Activated T-cell treated with anti-CD3 and anti-CD28 coated beads, Interleukin-2, amount 50 U/mL, for 4 hours (primary cell): ENCODE measurements at regions not wholly inside any gene's neighbourhood (a gene's known extent, or its start where the extent isn't known, plus 50 kb on each side); places are given as distances from the start of the nearest gene placed in this dataset.
A peak's percentile ranks its signal among the peaks of the same experiment; 100 is the strongest.
"Not testable (repeated sequence)": the region's sequence is repeated elsewhere in the genome, so short reads cannot be mapped to it uniquely, and the experiment has no call there.

Source experiments
- ATAC-seq, 2 donors: fragments of 200-7000 bp; cut with Tn5 transposase; one replicate each; pipeline ENCODE4 v1.10.0; 2021
- DNase-seq: peaks from one replicate; pipeline ENCODE4 v3.0.0-alpha.2; 2020
- H3K27me3 Mint-ChIP-seq: one replicate; pipeline ENCODE4 v1.8.0; 2021; ENCODE audit warnings: low read depth, mixed read lengths
- H3K36me3 Mint-ChIP-seq: one replicate; pipeline ENCODE4 v1.8.0; 2022; ENCODE audit warnings: mixed read lengths; ENCODE audit not compliant: insufficient read depth
- H3K4me1 Mint-ChIP-seq: one replicate; pipeline ENCODE4 v1.8.0; 2021; ENCODE audit warnings: low read depth, mixed read lengths
- H3K4me3 Mint-ChIP-seq: one replicate; pipeline ENCODE4 v1.8.0; 2021; ENCODE audit warnings: mild to moderate bottlenecking, moderate library complexity, mixed read lengths
- H3K9me3 Mint-ChIP-seq: one replicate; pipeline ENCODE4 v1.8.0; 2021; ENCODE audit warnings: mixed read lengths

DNA sequence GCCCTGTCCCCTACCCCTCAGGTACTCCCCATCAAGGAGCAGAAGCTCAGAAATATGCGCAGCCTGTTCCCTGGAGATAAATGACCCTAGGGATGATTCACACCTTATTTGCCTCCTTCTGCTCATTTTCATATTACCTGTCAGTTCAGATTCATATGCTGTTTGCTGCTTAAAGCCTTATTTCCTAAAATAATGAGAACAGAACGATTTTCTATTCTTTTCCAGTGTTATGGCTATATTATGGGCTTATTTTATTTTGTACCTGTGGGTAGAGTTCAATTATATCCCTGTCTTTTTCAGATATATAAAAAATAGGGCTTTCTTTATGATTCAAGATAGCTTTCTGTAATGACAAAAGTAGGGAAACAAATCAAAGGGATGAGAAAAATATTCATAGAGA lies 224.8 kb downstream of the RPAP3 start:
- Mint-ChIP-seq H3K4me1 (no peaks in the 10 kb centered on the region), H3K9me3 (peaks cover 20% of the 10 kb centered on the region), H3K27me3 (peaks cover 12% of the 10 kb centered on the region), H3K4me3 (no peak overlapping the region), H3K36me3 (no peaks in the 10 kb centered on the region)
- no peak for DNase-seq
- no peak for ATAC-seq

DNA sequence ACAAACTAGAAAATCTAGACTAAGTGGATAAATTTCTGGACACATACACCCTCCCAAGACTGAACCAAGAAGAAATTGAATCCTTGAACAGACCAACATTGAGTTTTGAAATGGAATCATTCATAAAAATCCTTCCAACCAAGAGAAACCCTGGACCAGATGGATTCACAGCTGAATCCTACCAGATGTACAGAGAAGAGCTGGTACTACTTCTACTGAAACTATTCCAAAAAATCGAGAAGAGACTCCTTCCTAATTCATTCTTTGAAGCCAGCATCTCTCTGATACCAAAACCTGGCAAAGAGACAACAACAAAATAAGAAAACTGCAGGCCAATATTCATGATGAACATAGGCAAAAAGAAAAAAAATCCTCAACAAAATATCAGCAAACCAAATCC lies 227.4 kb downstream of the RPAP3 start:
- no peak for DNase-seq
- Mint-ChIP-seq H3K27me3 (peaks cover 6% of the 10 kb centered on the region), H3K9me3 (peaks cover 36% of the 10 kb centered on the region), H3K4me1 (peaks cover 2% of the 10 kb centered on the region), H3K36me3 (no peaks in the 10 kb centered on the region), H3K4me3 (no peak overlapping the region)
- no peak for ATAC-seq

DNA sequence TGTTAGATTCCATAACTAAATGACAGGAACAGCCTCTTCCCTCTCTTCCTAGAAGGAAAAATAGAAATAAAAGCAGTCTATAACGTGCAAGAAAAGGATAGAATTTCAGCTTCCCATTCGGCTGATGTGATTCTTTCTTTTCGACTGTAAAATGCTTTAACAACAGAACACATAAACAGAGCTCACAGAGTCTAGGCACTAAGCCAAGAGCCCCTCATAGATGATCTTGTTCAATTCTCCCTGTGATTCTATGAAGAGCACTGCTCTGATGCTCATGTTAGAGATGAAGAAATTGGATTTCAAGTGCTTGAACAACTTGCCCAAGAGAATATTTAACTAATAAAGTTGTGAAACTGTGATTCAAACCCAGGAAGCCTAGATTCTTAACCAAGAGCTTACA lies 232.7 kb downstream of the RPAP3 start:
- H3K9me3 Mint-ChIP-seq: peaks cover 33% of the 10 kb centered on the region
- H3K36me3 Mint-ChIP-seq: no peaks in the 10 kb centered on the region
- no peak overlapping the region for H3K4me3 Mint-ChIP-seq
- no peak for ATAC-seq
- H3K27me3 Mint-ChIP-seq: peaks cover 2% of the 10 kb centered on the region
- H3K4me1 Mint-ChIP-seq: peaks cover 5% of the 10 kb centered on the region
- no peak for DNase-seq

DNA sequence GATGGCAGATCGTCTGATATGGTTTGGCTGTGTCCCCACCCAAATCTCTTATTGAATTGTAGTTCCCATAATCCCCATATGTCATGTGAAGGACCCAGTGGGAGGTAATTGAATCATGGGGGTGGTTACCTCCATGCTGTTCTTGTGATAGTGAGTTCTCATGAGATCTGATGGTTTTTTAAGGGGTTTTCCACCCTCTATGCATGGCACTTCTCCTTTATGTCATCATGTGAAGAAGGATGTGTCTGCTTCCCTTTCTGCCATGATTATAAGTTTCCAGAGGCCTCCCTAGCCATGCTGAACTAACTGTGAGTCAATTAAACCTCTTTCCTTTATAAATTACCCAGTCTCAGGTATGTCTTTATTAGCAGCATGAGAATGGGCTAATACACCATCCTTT lies 235.5 kb downstream of the RPAP3 start:
- H3K27me3 Mint-ChIP-seq, ATAC-seq, H3K4me3 Mint-ChIP-seq, DNase-seq, H3K4me1 Mint-ChIP-seq, H3K36me3 Mint-ChIP-seq: not testable (repeated sequence)
- H3K9me3 Mint-ChIP-seq: peaks cover 10% of the 10 kb centered on the region

DNA sequence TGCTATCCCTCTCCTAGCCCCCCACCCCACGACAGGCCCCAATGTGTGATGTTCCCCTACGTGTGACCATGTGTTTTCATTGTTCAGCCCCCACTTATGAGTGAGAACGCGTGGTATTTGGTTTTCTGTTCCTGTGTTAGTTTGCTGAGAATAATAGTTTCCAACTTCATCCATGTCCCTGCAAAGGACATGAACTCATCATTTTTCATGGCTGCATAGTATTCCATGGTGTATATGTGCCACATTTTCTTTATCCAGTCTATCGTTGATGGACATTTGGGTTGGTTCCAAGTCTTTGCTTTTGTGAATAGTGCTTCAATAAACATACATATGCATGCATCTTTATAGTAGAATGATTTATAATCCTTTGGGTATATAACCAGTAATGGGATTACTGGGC lies 241.9 kb downstream of the RPAP3 start:
- H3K36me3 Mint-ChIP-seq, H3K4me3 Mint-ChIP-seq, ATAC-seq, DNase-seq, H3K4me1 Mint-ChIP-seq: not testable (repeated sequence)
- Mint-ChIP-seq H3K27me3 (peaks cover 11% of the 10 kb centered on the region), H3K9me3 (peaks cover 13% of the 10 kb centered on the region)

DNA sequence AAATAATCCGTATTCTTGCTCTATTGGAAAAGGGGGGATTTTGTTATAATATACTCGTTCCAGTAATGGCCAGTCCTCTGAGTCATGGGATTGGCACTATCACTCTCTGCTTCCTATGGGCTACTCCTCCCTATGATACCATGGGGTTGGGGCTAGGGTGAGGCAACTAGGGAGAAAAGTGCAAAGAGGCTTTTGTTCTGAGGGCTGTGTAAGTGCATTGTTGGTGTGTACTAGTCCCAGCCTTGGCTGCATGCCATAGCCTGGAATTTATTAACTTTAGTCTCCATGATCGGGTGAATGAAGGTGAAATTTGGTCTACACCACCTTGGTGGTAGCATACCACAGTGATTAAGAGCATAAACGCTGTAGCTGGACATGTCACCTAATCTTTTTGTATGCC lies 247.6 kb downstream of the RPAP3 start:
- Mint-ChIP-seq H3K9me3 (peaks cover 13% of the 10 kb centered on the region), H3K27me3 (peaks cover 8% of the 10 kb centered on the region), H3K4me1 (no peaks in the 10 kb centered on the region), H3K4me3 (no peak overlapping the region), H3K36me3 (no peaks in the 10 kb centered on the region)
- no peak for DNase-seq
- ATAC-seq: no peak

DNA sequence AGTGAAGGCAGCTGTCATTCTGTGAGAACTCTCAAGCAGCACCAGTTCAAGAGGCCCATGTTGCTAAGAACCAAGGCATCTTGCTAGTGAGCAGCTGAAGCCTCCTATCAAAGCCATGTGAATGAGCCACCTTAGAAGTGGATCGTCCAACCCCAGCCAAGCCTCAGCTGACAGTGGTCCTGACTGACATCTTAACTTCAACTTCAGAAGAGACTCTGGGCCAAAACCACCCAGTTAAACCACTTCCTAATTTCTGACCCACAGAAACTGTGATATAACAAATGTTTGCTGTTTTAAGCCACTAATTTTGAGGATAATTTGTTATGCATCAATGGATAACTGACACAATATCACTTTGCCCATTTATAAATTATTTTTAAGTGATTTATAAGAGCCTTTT lies 256.0 kb downstream of the RPAP3 start:
- Mint-ChIP-seq H3K4me3 (no peak overlapping the region), H3K4me1 (no peaks in the 10 kb centered on the region), H3K36me3 (peaks cover 2% of the 10 kb centered on the region), H3K9me3 (peaks cover 2% of the 10 kb centered on the region), H3K27me3 (peaks cover 4% of the 10 kb centered on the region)
- ATAC-seq (no peak), DNase-seq (no peak)

DNA sequence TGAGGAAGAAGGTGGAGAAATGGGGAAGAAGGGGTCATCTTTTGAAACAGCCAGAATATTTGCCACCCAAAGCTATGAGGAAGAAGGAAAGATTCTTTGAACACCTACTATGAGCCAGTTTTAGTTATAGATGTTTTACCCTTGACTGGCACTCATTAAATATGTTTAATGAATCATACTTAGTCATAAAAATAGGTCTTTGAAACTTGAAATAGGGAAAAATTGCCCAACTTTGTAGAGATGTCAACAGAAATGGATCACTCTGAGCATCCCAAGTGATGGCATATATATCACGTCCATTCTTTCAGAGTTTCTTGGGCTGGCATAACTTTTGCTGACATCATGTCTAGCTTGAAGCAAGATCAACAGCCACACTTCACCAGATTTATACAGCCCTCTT lies 263.5 kb downstream of the RPAP3 start:
- Mint-ChIP-seq H3K36me3 (no peaks in the 10 kb centered on the region), H3K9me3 (peaks cover 45% of the 10 kb centered on the region), H3K27me3 (no peaks in the 10 kb centered on the region), H3K4me3 (no peak overlapping the region), H3K4me1 (no peaks in the 10 kb centered on the region)
- no peak for DNase-seq
- no peak for ATAC-seq

DNA sequence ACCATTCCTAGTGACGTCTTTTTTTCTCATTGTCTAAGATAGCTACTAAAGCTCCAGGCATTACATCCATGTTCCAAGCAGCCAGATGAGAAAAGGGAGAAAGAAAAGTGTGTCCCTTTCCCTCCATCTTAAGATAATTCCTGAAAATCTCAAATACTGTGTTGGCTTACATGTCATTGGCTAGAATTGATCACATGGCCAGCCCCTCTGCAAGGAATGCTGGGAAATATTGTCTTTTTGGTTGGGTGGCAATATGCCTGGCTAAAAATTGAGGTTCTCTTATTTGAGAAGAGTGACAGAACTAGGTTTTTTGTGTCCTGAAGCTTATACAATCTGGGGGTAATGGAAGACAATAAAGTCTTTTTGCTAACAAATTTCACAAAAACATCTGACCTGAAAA lies 264.3 kb downstream of the RPAP3 start:
- Mint-ChIP-seq H3K9me3 (peaks cover 45% of the 10 kb centered on the region), H3K27me3 (no peaks in the 10 kb centered on the region), H3K4me3 (no peak overlapping the region), H3K36me3 (no peaks in the 10 kb centered on the region), H3K4me1 (no peaks in the 10 kb centered on the region)
- DNase-seq (no peak), ATAC-seq (no peak)

DNA sequence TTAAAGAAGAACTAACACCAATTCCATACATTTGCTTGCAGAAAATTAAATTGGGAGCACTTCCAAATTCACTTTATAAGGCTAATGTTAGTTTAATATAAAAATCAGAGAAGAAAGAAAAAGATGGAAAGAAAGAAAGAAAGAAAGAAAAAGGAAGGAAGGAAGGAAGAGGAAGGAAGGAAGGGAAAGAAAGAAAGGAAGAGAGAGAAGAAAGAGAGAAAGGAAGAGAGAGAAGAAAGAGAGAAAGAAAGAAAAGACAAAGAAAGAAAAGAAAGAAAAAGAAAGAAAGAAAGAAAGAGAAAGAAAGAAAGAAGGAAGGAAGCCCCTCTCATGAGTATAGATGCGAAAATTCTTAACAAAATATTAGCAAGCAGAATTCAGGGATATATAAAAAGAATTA lies 267.7 kb downstream of the RPAP3 start:
- H3K36me3 Mint-ChIP-seq: no peaks in the 10 kb centered on the region

DNA sequence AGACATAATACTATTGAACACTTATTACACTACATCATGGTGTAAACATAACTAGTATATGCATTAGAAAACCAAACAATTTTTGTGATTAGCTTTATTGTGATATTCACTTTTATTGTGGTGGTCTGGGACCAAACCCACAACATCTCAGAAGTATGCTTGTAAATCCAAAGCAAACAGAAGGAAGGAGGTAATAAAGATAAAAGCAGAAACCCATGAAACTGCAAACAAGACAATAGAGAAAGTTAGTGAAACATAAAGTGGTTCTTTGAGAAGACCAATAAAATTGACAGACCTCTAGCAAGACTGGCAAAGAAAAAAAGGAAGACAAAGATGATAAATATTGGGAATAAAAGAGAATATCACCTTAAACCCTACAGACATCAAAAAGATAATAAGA lies 268.3 kb downstream of the RPAP3 start:
- no peak overlapping the region for H3K4me3 Mint-ChIP-seq
- DNase-seq: no peak
- H3K36me3 Mint-ChIP-seq: no peaks in the 10 kb centered on the region
- H3K27me3 Mint-ChIP-seq: no peaks in the 10 kb centered on the region
- no peaks in the 10 kb centered on the region for H3K4me1 Mint-ChIP-seq
- no peak for ATAC-seq
- peaks cover 33% of the 10 kb centered on the region for H3K9me3 Mint-ChIP-seq

More for the DNA sequence above, 267.7 kb downstream of the RPAP3 start:
- Mint-ChIP-seq H3K9me3 (peaks cover 36% of the 10 kb centered on the region), H3K4me3 (no peak overlapping the region), H3K27me3 (no peaks in the 10 kb centered on the region), H3K4me1 (no peaks in the 10 kb centered on the region)
- no peak for ATAC-seq
- DNase-seq: no peak

DNA sequence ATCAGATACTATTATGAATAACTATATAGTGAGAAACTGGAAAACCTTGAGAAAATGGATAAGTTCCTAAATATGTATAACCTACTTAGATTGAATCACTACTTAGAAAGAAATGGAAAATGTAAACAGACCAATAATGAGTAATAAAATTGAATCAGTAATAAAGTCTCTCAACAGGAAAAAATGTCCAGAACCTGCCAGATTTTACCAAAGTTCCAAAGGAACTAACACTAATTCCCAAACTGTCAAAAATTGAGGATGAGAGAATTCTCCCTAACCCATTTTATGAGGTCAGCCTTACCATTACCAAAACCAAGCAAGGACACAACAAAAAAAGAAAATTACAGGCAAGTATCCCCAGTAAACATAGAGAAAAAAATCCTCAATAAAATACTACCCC lies 272.0 kb downstream of the RPAP3 start:
- ATAC-seq: no peak
- no peaks in the 10 kb centered on the region for H3K36me3 Mint-ChIP-seq
- H3K4me1 Mint-ChIP-seq: no peaks in the 10 kb centered on the region
- peaks cover 20% of the 10 kb centered on the region for H3K9me3 Mint-ChIP-seq
- no peak for DNase-seq
- no peak overlapping the region for H3K4me3 Mint-ChIP-seq
- H3K27me3 Mint-ChIP-seq: no peaks in the 10 kb centered on the region

DNA sequence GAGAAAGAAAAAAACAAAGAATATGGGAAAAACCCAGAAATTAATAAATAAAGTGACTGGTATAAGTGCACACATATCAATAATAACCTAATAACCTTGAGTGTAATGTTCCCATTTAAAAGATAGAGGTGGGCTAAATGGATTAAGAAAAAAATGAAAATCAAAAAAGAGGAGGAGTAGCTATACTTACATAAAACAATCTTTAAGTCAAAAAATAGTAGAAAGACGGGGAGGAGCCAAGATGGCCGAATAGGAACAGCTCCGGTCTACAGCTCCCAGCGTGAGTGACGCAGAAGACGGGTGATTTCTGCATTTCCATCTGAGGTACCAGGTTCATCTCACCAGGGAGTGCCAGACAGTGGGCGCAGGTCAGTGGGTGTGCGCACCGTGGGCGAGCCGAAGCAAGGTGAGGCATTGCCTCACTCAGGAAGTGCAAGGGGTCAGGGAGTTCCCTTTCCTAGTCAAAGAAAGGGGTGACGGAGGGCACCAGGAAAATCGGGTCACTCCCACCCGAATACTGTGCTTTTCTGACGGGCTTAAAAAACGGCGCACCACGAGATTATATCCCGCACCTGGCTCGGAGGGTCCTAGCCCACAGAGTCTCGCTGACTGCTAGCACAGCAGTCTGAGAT lies 279.0 kb downstream of the RPAP3 start:
- not testable (repeated sequence) for H3K27me3 Mint-ChIP-seq, H3K9me3 Mint-ChIP-seq, ATAC-seq, H3K36me3 Mint-ChIP-seq
- H3K4me1 Mint-ChIP-seq: peaks cover 33% of the 10 kb centered on the region
- DNase-seq: peak; percentile 15
- H3K4me3 Mint-ChIP-seq: peak overlapping the region; percentile 76

DNA sequence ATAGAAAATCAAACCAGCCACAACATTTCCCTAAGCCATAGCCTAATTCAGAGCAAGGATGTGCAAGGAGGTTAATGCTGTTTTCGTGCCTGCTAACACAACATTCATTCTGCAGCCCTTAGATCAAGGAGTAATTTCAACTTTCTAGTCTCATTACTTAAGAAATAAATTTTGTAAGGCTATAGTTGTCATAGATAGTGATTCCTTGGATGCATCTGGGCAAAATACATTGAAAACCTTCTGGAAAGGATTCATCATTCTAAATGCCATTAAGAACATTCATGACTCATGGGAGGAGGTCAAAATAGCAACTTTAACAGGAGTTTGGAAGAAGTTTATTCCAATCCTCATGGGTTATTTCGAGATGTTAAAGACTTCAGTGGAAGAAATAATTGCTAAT lies 283.2 kb downstream of the RPAP3 start:
- no peak for DNase-seq
- ATAC-seq: no peak
- no peak overlapping the region for H3K4me3 Mint-ChIP-seq
- peaks cover 3% of the 10 kb centered on the region for H3K36me3 Mint-ChIP-seq
- peaks cover 46% of the 10 kb centered on the region for H3K4me1 Mint-ChIP-seq
- peaks cover 3% of the 10 kb centered on the region for H3K27me3 Mint-ChIP-seq
- no peaks in the 10 kb centered on the region for H3K9me3 Mint-ChIP-seq

DNA sequence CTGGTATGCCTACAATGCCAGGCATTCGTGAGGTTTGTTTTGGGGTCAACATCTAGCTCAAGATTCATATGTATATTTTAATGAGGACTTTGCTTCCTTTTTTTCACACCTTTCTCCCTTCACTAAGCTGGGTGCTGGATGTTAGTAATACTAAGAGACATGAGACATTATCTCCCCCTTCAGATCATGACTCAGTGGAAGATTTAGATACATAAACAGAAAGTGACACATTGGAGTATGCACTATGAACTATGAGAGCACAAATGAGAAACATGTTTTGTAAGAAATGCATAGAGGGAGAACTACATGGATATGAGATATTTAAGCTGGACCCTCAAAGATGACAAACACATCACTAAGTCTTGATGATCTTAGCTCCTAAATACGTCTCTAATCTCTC lies 286.3 kb downstream of the RPAP3 start:
- peaks cover 4% of the 10 kb centered on the region for H3K36me3 Mint-ChIP-seq
- peaks cover 41% of the 10 kb centered on the region for H3K4me1 Mint-ChIP-seq
- H3K9me3 Mint-ChIP-seq: no peaks in the 10 kb centered on the region
- H3K27me3 Mint-ChIP-seq: no peaks in the 10 kb centered on the region
- no peak overlapping the region for H3K4me3 Mint-ChIP-seq
- ATAC-seq (peak; percentile 96), DNase-seq (no peak)

DNA sequence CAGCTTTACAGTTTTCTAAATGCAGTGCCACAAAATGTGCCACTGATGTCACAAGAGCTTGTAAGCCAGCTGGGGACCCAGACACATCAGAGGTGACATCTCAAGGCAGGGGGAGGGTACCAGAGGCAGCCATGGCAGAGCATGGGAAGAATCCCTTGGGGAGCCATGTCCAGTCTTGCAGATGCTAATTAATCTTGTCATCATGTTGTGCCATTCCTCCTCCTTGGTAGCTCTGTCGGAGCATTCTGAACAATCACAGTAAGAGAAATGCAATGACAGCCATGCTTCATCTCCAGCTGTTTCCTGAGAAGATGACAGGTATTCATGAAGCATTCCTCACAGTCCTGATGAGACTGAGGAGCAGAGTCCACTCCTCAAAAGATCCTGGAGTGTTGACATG lies 287.9 kb downstream of the RPAP3 start:
- ATAC-seq (no peak), DNase-seq (no peak)
- no peaks in the 10 kb centered on the region for H3K9me3 Mint-ChIP-seq
- H3K4me3 Mint-ChIP-seq: no peak overlapping the region
- H3K36me3 Mint-ChIP-seq: peaks cover 4% of the 10 kb centered on the region
- no peaks in the 10 kb centered on the region for H3K27me3 Mint-ChIP-seq
- peaks cover 48% of the 10 kb centered on the region for H3K4me1 Mint-ChIP-seq
